Stimulated activated naive CD4-positive, alpha-beta T cell (primary cell): ENCODE measurements at regions not wholly inside any gene's neighbourhood (a gene's known extent, or its start where the extent isn't known, plus 50 kb on each side); places are given as distances from the start of the nearest gene placed in this dataset.

Experiments used
- DNase-seq, 6 experiments: peaks; one replicate each; lab custom pipeline; 2025; lab: John Stamatoyannopoulos, UW

GRCh38 chr18:70506511-70506910 is 217.7 kb downstream of the SOCS6 start:
- no peak for DNase-seq

- no peak for DNase-seq
These were observed 214.2 kb downstream of the SOCS6 start for GRCh38 chr18:70503060-70503459.

GRCh38 chr18:70501358-70501757 is 212.5 kb downstream of the SOCS6 start:
- DNase-seq, result no peak

GRCh38 chr18:70500748-70501147 is 211.9 kb downstream of the SOCS6 start:
- no peak for DNase-seq

- DNase-seq, result no peak
These were observed 210.4 kb downstream of the SOCS6 start for GRCh38 chr18:70499218-70499691.

- DNase-seq, result no peak
These were observed 207.8 kb downstream of the SOCS6 start for GRCh38 chr18:70496353-70497294.

- DNase-seq, result no peak
These were observed 205.7 kb downstream of the SOCS6 start for GRCh38 chr18:70494524-70494923.

- no peak for DNase-seq
These were observed 204.6 kb downstream of the SOCS6 start for GRCh38 chr18:70493461-70493860.

GRCh38 chr18:70491734-70492348 is 203.0 kb downstream of the SOCS6 start:
- peak in 4 of 6 experiments; percentile 3 to 21 (median 16) for DNase-seq

- DNase-seq, result peak in 5 of 6 experiments; percentile 7 to 61 (median 20)
These were observed 201.4 kb downstream of the SOCS6 start for GRCh38 chr18:70489986-70490933.

GRCh38 chr18:70489571-70489970 is 200.7 kb downstream of the SOCS6 start:
- no peak for DNase-seq

- DNase-seq, result no peak
These were observed 181.1 kb downstream of the SOCS6 start for GRCh38 chr18:70469916-70470315.

- no peak for DNase-seq
These were observed 180.2 kb downstream of the SOCS6 start for GRCh38 chr18:70468861-70469547.

- peak in 5 of 6 experiments; percentile 4 to 29 (median 14) for DNase-seq
These were observed 175.7 kb downstream of the SOCS6 start for GRCh38 chr18:70464343-70465114.

- DNase-seq, result no peak
These were observed 174.2 kb downstream of the SOCS6 start for GRCh38 chr18:70463085-70463484.

- DNase-seq, result no peak
These were observed 173.2 kb downstream of the SOCS6 start for GRCh38 chr18:70462078-70462439.

GRCh38 chr18:70461323-70462077 is 172.7 kb downstream of the SOCS6 start:
- no peak for DNase-seq

GRCh38 chr18:70459731-70460130 is 170.9 kb downstream of the SOCS6 start:
- DNase-seq, result no peak

- no peak for DNase-seq
These were observed 170.4 kb downstream of the SOCS6 start for GRCh38 chr18:70459251-70459650.

GRCh38 chr18:70457788-70458187 is 168.9 kb downstream of the SOCS6 start:
- no peak for DNase-seq
